HG02973 (cell line): ENCODE measurements at regions not wholly inside any gene's neighbourhood (a gene's known extent, or its start where the extent isn't known, plus 50 kb on each side); places are given as distances from the start of the nearest gene placed in this dataset.

Experiments
- ATAC-seq: cut with Tn5 transposase; IDR thresholded peaks from one replicate; pipeline ENCODE4 v1.9.1; 2021; ENCODE audit warnings: moderate library complexity; ENCODE audit not compliant: unreplicated experiment

GRCh38 chr2:226140594-226140993 lies 659.0 kb downstream of the IRS1 start:
- no peak for ATAC-seq

DNA sequence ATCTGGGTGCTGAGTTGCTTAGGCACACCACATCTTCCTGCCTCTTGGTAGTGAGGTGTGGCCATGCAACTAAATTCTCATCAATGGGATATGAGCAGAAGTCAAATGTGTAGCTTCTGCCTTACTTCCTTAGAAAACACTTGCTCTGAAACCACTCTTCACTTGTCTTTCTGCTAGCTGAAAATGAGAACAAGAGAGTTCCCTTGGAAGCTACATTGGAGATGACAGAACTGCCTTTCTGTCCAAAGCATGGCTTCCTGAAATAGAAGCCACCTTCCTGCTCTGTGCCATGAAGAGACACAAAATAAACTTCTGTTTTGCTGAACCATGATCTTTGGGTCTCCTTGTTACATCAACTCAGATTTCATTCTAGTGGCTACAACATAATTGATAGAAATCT lies 659.9 kb downstream of the IRS1 start:
- no peak for ATAC-seq

DNA sequence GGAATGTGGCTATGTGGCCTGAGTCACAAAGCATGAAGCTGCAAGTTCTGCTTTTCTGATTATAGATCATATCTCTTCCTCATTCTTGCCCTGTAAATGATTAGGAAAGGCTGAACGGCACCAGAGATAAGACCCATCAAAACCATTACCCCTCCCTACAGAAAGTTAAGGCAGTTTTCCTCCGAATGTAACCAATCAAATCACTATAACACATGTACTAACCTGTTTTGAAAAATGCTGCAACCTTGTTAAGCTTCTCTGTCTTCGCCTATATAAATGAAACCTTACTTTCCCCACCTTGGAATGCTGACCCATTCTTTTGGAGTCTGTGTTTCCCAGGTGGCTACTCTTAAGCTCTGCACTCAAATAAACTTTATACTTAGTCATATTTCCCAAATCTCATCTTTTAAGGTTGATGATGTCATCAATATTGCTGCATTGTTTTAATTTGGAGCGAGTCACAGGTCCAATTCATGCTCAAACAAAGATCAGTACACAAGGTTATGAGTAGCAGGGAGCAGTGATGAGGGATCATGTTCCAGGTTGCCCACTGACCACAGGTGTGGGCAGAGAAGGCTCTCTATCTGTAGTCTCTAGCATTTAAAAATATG lies 662.3 kb downstream of the IRS1 start:
- no peak for ATAC-seq

DNA sequence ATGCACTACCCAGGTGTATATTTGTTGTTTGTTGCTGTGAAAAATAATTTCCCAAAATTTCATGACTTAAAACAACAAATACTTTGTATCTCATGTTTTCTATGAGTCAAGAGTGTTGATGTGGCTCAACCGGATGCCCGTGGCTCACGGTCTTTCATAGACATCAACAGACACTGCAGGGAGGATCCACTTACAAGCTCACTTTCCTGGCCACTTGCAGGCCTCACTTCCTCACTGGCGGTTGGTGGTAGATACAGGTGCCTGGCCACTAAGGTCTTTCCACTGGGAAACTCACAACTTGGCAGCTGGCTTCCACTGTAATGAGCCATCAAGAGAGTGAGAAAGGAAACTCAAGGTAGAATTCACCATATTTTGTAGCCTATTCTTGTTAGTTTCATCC lies 662.9 kb downstream of the IRS1 start:
- ATAC-seq: no peak

DNA sequence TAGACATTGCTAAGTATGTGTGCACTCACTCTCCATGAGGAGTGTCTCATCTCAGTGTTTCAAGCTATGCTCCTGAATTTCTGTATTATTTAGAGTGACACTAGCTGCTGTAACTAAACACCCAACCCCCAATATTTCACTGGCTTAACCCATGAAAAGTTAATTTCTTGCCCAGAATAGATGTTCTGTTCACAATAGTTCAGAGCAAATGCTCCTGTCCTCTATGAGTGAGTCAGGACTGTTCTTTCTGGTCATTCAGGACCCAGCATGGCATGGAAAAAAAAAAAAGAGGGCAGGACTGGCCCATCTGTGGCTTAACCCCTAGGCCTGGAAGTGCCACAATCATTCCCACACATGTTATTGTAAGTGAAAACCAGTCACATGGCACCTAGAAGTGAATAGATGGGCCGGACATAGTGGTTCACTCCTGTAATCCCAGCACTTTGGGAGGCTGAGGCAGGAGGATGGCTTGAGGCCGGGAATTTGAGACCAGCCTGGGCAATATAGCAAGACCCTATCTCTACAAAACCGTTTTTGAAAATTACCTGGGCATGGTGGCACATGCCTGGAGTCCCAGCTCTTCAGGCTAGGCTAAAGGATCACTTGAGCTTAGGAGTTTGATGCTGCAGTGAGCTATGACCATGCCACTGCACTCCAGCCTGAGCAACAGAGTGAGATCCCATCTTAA lies 663.6 kb downstream of the IRS1 start:
- ATAC-seq: no peak

DNA sequence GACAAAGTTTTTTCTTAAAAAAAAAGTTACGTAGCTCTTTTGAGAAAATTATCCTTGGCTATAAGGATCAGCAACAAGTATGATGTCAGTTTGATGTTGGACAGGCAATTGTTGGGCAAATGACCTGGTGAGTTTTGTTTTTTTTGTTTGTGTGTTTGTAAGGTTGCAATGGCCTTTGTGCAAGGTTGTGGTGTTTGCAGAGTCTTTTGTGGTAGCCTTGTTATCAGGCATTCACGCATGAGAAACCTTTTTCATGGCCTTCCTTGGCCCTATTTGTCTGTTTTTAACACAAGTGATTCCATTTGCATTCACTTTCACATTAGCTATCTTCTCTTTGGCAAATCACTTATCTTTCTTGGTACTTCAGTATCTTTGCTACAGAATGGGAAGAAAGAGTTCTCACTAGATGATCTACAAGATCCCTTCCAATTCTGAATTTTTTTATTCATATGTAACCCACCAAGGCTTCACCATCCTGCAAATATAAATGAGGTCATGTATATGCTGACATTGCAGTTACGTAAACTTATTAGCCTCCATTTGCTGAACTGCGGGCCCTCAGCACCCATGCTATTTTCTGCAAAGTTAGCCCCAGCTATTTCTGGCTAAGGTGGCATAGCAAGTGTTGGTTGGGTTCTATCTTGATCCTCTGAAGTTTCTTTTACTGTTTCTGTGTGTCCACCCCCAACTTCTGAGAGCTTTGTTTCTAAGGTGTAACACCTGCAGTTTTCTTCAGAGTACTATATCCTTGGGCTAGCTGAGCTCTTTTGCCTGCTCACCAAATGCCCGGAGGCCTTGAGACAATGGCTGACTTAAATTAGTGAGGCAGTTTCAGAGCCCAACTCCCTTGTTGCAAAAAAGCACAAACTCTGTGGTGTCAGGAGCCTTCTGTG lies 667.1 kb downstream of the IRS1 start:
- no peak for ATAC-seq

- ATAC-seq: no peak
Measured at GRCh38 chr2:226131299-226131784, 668.3 kb downstream of the IRS1 start.

DNA sequence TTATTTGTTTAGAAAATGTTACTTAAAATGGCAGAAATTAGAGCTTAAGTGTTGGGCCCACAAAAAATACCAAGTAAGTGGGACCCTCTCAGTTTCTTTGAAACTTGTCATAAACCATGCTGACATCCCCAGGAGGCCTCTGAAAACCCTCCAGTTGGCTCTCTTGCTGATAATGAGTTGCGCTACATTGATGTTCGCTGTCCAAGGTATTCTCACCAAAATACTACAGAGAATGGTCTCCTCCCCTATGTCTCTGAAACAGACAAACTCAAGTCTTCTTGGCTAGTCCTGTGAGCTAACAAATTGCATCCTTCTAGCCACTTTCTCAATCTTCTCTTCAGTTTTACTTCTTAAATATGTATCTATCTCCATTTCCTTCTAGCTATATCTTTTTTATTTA lies 669.4 kb downstream of the IRS1 start:
- no peak for ATAC-seq

DNA sequence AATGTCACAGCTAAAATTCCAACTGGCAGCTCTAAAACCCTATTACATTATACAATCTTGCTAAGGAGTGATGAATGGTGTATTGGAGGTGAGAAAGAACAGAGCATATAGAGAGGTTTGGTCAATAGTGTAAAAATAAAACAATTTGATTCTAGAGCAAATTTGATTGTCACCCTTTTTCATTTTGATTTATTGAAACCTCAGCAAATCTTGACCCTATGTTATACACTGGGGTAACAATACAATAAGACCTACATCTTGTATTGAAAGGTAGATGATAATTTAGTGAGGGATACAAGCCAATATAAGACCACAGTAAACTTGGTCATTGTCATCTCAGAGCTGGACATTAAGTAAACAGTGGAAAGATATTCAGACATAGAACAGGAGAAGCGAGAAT lies 671.9 kb downstream of the IRS1 start:
- no peak for ATAC-seq

- ATAC-seq: no peak
Measured at GRCh38 chr2:226126104-226126503, 673.5 kb downstream of the IRS1 start.

DNA sequence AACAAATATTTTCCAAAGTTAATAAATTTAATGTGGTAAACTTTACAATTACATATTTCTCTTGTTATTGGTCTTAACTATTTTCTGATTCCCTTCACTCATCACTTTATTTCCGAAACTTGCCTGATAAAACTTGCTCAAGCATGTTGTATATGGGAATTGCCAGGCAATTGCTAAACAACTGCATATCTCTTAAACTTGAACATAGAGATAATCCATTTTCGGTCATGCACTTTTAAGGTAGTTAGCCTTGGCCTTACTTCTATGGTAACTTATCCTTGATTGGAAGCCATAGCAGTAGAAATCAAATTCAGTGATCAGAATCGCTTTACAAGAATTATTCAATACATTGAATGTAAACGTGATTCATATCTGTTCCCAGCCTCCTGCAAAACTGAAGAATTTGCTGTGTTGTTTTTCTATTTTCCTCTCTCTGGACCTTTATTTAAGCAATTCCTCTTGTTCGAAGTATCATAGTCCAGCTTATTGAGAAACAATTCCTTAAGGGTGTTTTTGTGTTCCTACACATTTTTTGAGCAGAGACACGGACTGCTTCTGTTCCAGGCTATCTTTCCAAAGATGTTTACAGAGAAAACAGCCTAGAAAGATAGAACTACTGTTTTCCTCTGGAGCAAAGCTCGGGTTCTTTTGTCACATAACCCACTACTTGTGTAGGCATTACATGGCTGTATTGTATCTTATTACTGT lies 674.3 kb downstream of the IRS1 start:
- ATAC-seq: no peak

GRCh38 chr2:226124548-226125011 lies 675.0 kb downstream of the IRS1 start:
- no peak for ATAC-seq

DNA sequence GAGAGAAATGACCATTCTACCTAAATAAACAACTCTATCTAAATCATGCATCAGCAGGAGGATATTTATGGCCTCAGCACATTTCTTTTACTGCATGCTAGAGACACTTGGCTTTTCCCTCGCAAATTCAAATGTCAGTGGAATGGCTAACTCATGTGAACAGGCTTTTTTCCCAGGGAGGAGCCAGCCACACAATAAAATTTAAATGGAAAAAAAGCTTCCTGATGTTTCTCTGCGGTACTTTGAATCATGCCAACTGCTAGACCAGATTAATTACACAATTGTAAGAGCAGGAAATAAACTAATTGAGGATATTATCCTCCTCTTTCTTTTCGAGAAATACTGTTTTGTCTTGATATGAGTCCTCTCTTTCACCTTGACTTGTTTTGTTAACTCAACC lies 676.3 kb downstream of the IRS1 start:
- no peak for ATAC-seq

- ATAC-seq: no peak
Measured at GRCh38 chr2:226122041-226122440, 677.6 kb downstream of the IRS1 start.

GRCh38 chr2:226121046-226121738 lies 678.4 kb downstream of the IRS1 start:
- no peak for ATAC-seq

- ATAC-seq: no peak
Measured at GRCh38 chr2:226118471-226119429, 680.9 kb downstream of the IRS1 start.

DNA sequence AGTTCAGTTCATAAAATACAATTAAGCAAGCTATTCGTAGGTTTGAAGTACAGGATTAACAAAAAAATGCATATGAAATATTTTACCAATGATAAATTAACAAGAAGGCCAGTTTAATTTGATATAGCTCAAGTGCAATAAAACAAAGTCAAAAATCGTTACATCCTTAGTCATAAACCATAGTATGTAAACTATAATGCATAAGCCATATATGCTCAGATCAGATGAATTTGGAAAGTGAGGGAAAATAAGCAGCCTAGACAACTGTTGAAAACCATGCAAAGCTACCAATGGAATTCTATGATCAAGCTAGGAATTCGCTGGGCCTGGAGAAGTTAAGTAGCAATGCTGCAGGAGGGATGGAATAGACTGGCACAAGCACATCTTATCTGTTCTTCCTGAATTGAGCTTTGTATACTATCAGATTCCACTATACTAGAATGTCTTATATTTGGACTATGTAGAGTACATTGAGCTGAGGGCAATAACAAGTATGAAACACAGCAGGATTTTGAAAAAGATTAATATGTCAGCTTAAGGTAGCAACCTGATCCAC lies 682.0 kb downstream of the IRS1 start:
- ATAC-seq: no peak

- ATAC-seq: no peak
Measured at GRCh38 chr2:226116346-226116745, 683.3 kb downstream of the IRS1 start.

GRCh38 chr2:226115832-226116200 lies 683.8 kb downstream of the IRS1 start:
- ATAC-seq: no peak
